Brain pericyte (primary cell): ENCODE measurements at regions not wholly inside any gene's neighbourhood (a gene's known extent, or its start where the extent isn't known, plus 50 kb on each side); places are given as distances from the start of the nearest gene placed in this dataset.

Source experiments
- DNase-seq: peaks from one replicate; pipeline ENCODE4 v3.0.0-alpha.2; 2012; ENCODE audit warnings: low read depth, low spot score

DNA sequence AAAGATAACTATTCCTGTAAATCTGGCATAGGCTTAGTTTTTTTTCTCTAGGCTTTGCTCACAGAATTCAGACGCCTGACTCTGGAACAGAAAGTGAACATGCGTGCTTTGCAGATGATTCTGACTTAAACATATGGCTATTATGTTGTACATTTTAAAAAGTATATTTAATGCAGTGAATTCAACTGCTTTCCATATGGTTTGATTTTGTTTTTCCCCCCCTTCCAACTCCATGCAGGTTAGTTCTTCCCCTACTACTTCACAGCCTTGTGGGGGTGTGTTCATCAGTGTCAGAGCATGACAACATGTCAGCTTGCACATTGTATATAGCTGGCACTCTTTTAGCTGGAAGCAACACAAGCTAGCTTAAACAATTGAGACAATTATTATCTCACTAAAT, 226.8 kb downstream of the TMEM167A start:
- DNase-seq = no peak

DNA sequence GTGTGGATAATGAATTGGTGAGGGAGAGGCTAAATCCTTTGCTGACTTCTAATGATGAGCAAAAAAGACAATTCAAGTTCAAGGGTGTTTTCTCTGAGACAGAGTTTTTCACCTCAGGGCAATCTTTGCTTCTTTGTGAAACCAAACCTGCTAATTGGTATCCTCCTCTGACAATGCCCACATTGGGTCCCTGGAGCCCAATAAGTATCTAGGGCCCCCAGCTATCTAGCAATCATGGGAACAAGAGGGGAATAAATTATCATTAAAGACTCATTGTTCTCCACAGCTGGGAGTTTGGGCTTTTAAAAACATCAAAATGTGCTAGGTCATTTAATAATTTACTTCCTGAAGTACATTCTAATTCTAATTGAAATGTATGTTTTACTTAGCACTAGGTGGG, 227.3 kb downstream of the TMEM167A start:
- no peak for DNase-seq

DNA sequence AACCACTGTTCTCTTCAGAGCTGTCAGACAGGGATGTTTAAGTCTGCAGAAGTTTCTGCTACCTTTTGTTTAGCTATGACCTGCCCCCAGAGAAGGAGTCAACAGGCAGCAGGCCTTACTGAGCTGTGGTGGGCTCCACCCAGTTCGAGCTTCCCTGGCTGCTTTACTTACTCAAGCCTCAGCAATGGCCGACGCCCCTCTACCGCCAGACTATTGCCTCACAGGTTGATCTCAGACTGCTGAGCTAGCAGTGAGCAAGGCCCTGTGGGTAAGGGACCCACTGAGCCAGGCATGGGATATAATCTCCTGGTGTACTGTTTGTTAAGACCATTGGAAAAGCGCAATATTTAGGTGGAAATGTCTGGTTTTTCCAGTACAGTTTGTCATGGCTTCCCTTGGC, 229.6 kb downstream of the TMEM167A start:
- no peak for DNase-seq

DNA sequence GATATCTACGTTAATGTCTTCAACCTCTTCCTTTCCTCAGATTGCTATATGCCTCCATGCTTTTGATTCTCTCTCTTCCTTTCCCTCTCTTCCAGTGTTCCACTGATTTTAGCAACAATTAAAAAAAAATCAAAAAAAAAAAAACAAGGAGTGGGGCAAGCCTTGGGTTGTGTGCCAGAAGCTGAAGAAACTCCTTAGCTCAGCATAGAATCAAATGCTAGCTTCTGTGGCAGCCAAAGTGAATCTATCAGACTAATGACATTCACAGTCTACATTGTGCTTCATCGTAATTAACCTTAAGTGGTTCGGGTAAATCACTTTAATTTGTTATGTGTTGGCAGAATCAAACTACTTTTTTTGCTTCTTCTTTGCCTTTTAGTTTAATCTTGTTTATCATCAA, 237.3 kb downstream of the TMEM167A start:
- DNase-seq = no peak

DNA sequence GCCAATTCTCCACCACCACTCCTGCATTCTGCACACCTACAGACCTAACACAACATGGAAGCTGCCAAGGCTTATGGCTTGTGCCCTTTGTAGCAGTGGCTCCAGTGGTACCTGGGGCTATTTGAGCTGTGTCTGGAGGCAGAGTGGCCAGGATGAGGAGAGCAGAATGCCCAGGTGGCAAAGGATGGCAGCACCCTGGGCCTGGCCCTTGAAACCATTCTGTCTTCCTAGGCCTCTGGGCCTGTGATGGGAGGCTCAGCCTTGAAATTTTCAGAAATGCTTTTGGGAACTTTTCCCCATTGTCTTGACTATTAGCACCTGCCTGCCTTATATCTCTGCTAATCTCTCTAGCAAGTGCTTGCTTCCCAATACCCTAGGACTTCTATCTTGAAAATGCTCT, 241.7 kb downstream of the TMEM167A start:
- DNase-seq = no peak

DNA sequence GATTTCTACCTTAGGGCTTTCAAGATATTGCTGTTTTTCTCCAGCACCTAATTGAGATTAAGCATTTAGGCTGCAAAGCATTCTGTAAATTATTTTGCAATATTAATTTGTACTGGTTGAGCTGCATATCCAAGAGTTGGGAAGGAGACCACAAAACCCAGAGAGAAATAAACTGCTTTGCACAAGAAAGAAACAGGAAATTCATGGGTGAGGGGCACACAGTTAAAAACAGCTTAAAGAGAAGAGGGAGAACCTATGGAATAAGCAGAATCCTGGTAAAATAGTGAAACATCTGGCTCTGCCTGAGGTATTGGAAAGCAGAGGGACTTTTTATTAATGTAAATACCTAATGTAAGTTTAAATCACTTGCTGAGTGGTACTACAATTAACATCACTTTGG, 243.0 kb downstream of the TMEM167A start:
- no peak for DNase-seq

DNA sequence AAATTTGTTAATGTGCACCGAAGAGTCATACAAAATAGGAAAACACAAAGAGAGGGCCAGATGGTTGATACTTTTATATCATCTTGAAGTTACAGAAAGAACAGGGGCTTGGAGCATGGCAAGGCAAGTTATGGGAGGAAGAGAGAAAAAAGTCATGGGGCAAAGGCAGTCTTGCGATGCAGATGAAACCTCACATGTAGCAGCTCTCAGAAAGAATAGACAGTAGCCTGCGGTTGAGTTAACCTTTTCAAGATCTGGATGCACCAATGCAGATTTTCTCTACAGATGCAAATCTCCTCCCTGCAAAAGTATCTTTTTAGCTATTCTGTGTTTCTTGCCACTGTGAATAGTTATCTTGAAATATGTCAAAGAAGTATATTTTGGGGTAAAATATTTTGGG, 243.9 kb downstream of the TMEM167A start:
- DNase-seq = no peak

DNA sequence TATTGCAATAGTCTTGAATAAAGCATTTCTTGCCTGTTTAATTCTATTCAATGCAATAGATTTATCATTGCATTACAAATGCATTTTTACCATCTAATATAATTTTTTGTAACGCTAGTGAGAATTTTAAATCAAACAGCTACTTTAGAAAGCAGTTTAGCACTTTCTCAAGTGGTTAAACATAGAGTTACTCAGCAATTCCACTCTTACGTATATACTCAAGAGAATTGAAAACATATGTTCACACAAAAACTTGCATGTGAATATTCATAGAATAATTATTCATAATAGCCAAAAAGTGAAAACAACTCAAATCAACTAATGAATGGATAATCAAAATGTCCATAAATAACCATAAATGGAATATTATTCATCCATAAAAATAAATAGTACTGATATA, 244.7 kb downstream of the TMEM167A start:
- no peak for DNase-seq

DNA sequence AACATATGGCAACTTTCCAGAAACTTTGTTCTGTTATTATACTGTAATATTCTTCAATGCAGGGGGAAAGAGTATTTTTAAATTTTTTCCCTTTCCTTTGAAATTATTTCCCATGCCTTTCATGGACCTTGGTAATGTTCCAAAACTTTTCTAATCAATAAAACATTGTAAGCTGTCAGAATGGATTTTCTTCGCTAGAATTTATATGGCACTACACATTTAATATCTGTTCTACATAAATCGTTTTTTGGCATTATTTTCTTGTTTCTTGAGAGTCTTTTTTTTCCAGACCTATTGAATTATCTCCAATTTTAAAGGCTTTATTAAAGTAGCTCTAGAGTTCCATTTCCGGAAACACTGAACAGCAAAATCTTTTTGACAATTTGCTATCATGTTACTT, 249.0 kb downstream of the TMEM167A start:
- no peak for DNase-seq

DNA sequence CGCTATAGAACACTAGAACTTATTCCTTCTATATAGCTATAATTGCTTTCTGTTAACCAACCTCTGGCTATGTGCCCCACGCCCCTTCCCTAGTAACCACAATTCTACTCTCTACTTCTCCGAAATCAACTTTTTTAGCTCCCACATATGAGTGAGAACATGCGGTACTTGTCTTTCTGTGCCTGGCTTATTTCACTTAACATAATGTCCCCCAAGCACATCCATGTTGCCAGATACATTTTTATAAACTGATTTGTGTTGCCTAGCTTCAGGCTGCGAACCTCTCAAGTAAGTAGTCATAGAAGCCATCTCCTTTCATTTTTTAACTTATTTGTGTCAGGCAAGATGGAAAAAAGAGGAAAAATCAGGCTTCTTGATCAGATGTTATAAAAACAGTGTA, 249.5 kb downstream of the TMEM167A start:
- DNase-seq = no peak

DNA sequence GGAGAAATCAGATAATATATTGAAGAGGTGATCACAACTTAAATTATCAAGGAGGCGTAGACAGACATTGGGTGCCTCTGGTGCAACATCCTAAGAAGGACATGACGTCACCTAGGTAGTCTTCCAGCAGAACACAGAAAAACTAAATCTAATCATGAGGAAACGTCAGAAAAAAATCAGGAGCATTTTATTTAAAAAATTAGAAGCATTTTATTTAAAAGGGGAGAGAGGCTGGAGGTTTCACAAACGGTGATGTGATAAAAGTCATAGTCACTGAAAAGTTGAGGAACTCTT, 254.6 kb downstream of the TMEM167A start:
- DNase-seq = no peak

DNA sequence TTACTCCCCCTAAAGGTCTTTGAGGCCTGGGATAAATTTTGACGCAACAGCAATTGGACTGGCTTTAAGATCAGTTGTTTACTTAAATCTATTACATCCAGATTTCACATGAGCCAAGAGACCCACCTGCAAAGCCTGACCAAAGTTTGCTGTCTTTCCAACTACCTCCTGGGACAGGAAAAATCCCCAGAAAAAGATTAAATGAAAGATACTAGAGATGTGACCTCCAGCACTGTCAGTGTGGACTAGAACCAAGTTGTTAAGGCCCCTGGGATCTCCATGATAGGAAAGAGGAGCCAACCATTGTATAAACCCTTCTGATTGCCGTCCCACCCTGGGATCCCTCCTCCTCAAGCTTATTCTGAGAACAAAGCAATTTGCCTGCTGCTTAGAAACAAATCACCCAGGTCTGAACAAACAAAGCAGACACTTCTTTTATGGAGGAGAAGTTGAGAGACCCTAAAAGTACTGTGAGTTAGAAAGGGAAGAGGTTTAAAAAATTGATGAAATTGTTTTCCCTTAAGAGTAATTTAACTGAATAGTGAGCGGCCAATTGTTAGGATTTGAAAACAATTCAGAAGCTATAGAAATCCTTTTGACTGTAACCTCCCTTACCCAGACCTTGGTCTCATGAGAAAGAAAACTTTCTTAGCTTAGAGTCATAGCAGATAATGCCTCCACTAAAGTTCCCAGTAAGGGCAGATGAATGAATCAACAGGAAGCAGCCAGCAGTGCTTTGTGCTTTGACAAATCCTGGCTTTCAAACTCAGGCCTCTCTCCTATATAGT, 255.2 kb downstream of the TMEM167A start:
- no peak for DNase-seq

DNA sequence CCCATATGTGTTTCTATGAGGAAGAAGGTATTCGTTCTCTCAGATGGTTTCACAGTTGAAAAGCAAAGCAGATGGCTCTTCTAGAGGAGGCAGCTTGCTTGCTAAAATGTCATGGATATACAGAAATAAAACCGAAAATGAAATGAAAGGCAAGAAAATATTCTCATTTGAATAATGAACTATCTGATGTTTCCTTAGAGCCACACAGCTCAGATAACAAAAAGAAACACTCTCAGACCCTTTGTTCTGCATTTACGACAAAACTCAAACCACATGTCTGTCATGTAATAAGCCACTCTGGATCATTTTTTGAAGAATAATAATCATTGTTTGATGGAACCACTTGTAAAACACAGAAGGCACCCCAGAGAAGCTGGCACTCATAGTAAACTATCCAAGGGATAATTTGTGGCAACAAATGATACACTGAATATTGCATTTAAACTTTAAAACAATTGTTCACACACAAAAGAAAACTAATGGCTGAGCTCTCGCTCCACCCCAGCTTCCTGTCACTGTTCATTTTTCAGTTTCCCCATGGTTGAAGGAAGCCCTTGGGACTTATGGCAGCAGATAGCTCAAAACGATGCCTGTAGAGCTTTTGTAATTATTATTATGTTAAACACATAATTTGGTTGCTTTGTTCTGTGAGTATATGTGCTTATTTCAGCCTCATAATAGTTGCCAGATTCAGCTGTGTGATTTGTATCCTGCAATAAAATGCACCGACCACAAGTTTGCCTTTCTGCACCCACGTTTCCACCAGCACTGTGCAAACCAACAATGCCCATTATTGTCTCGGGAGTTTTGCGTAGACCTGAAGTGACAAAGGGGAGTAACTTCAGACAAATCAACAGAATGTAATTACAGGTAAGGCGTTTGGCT, 256.0 kb downstream of the TMEM167A start:
- no peak for DNase-seq

DNA sequence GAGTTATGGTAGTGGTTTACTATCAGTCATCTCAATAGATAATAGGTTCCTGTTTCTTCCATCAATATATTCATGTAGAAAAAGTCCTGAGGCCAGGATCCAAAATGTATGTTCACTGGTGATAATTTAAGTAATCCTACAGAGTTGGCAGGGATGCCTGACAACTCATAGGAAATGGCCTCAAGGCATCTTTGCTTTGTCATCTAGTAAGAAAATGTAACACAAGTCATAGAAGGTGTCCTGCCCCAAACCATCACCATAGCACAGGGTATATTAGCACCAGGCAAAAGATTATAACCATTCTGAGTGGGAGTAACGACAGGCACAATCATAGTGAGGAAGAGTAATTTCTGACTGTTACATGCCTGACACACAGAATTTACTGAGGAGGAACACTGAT, 257.0 kb downstream of the TMEM167A start:
- no peak for DNase-seq

DNA sequence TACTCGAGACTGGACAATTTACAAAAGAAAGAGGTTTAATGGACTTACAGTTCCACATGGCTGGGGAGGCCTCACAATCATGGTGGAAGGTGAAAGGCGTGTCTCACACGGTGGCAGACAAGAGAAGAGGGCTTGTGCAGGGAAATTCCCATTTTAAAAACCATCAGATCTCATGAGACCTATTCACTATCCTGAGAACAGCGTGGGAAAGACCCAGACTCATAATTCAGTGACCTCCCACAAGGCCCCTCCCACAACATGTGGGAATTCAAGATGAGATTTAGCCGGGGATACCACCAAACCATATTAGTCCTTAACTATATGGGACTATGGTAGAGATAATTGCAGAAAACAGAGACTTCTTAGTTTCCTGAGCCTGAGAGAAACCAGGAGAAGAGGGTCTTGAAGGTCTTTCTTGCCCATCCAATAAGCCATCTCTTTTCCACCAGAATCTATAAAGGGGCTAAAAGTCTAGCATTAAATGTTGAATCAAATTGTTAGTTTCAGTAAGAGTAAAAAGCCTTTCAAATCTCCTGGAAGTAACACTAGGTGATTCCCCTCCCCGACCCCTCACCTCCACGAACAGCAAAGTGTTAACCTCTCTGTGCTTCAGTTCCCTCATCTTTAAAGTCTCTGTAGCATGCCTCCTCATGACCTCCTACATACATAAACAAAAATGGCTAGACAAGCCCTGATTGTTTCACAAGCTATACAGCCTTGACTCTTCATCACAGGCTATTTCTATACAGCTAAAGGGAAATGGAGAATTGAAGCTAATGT, 259.1 kb downstream of the TMEM167A start:
- no peak for DNase-seq

DNA sequence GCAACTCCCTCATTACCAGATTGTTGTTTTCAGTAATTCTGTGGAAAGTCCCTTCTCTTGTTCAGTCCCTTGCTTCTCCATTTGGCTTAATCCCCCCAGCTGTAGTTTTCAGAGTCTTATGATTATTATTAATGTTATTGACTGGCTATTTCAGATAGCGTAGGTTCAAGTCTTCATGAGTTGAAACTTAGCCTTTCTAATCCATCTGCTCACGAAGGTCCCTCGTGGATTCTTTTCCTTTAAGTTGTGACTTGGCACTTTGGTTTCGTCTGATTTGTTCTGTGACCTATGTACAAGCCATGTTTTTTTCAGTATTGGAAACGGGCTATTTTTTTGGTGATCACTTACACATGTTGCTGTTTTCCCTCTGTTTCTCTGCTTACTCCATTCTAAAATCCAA, 260.3 kb downstream of the TMEM167A start:
- DNase-seq = no peak

DNA sequence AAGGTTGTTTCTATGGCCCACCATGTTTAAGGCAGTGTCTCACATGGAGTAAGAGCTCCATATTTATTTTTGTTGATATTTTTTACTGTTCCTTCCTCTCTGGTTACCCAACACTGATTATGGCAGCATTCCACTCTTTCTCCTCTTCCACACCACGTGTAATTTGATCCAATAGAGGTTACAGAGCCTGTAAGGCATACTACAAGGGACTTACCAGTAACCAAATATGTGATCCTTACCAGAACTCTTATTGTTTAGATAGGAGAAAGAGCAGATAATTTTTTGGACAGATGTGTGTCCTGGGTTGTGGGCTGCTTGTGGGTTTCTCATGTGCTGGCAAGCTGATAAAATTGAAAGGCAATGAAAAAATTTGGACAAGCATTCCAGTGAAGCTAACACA, 261.3 kb downstream of the TMEM167A start:
- no peak for DNase-seq

DNA sequence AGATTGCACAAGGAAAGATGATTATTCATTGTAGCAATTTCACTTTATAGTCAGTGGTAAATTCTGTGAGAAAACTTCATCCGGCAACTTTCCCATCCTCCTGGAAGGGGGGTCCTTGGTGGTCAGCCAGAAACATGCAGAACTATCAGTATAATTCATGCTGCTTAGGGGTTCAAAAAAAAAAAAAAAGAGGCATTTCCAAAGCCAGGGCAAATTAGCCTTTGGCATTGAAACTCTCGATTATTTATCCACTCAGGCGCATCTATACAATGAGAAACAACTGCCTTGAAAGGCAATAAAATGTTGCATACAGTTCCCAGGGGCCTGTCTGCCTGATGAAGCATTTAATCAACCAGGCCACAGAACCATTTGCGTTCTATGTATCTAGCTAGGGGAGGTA, 263.3 kb downstream of the TMEM167A start:
- no peak for DNase-seq

DNA sequence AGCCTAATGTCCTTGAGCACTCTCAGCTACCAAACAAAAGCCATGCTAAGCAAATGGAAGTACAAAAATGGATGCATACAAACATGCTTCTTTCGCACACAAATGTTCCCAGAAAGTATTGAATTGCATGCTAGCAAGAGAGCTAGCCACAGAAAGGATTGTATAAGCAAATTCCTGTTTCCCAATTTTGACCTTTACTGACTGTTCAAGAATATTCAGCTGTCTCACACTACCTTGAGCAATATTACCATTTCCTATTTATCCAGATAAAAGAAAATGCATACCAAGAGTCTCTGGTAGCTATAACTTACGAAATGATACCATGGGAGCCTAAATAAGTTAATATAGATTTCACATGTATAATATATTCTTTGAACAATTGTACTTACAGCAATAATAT, 264.6 kb downstream of the TMEM167A start:
- peak; percentile 7 for DNase-seq

DNA sequence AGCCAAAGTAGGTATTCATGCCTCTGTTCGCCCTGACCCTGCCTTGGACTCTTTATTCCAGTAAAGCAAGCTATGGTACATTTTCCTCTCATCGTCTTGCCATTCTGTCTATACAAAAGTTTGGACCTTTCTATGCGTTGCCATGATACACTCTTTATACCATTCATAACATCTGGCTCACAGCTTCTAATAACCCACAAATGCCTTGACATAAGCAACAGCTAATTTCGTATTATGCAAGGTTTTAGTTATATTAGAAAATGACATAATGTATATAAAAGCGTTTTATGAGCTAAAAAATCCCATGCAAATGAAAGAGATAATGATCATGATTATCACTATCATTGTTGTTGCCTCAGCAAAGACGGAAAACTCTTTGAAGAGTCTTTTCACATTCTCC, 265.7 kb downstream of the TMEM167A start:
- DNase-seq = no peak

DNA sequence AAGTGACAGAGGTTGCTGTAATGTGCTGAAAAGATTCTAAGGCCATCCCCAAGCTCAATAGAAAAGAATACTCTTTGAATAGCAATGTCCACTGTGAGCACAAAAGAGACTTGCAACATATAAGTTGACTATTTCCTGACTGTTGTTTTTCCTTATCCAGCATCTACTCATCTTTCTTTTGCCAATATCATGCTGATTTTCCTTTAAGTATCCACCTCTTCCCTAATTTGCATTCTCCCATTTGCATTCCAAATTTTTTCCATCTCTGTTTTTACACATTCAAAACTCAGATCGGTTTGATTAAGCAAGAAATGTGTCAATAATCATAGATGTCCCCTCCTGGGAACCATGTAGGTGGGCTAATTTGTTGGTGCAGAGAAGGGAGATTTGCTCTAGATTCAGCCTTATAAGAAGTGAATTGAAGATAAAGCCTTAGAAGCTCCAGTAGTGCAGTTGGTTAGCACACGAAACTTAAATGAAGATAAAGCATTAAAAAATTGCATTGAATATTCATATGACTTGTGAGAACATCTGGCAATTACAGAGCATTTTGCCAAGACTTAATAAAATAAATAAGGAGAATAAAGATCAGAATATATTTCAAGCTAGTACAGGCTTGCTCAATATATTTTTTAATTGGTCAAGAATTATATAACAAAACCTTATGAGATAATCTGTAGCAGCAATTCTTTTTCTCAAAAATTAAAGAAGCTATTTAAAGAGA, 267.6 kb downstream of the TMEM167A start:
- DNase-seq = no peak

DNA sequence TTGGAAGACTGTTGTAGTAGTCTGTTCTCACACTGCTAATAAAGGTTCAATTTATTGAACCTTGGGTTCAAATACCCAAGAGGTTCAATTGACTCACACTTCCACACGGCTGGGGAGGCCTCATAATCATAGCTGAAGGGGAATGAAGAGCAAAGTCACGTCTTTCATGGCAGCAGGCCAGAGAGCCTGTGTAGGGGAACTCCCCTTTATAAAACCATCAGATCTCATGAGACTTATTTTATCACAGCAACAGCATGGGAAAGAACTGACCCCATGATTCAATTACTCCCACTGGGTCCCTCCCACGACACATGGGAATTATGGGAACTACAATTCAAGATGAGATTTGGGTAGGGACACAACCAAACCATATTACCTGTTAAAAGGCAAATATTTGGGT, 268.2 kb downstream of the TMEM167A start:
- no peak for DNase-seq
